ENCODE measurements at regions not wholly inside any gene's neighbourhood (a gene's known extent, or its start where the extent isn't known, plus 50 kb on each side); places are given as distances from the start of the nearest gene placed in this dataset.
A peak's percentile ranks its signal among the peaks of the same experiment; 100 is the strongest.

DNA sequence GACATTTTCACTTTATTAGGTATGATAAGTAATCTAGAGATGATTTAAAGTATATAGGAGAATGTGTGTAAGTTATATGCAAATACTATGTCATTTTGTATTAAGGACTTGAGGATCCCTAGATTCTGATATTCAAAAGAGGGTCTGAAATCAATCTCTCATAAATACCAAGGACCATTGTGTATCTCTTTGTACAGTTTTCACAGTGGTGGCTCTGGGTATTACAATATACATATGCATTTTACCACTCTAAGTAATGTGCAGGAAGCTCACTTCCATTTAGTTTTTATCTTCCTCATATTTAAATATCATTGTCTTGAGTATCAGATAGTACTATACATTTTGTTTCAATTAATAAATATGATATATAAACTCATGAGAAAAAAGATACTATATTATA lies 862.6 kb upstream of the PCDH20 start:
- no peak overlapping the region for H3K27ac ChIP-seq
- TF ChIP-seq, protein P1, sequence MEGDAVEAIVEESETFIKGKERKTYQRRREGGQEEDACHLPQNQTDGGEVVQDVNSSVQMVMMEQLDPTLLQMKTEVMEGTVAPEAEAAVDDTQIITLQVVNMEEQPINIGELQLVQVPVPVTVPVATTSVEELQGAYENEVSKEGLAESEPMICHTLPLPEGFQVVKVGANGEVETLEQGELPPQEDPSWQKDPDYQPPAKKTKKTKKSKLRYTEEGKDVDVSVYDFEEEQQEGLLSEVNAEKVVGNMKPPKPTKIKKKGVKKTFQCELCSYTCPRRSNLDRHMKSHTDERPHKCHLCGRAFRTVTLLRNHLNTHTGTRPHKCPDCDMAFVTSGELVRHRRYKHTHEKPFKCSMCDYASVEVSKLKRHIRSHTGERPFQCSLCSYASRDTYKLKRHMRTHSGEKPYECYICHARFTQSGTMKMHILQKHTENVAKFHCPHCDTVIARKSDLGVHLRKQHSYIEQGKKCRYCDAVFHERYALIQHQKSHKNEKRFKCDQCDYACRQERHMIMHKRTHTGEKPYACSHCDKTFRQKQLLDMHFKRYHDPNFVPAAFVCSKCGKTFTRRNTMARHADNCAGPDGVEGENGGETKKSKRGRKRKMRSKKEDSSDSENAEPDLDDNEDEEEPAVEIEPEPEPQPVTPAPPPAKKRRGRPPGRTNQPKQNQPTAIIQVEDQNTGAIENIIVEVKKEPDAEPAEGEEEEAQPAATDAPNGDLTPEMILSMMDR (conservative IDR thresholded peaks at IDR 0.05): peak; percentile 22

DNA sequence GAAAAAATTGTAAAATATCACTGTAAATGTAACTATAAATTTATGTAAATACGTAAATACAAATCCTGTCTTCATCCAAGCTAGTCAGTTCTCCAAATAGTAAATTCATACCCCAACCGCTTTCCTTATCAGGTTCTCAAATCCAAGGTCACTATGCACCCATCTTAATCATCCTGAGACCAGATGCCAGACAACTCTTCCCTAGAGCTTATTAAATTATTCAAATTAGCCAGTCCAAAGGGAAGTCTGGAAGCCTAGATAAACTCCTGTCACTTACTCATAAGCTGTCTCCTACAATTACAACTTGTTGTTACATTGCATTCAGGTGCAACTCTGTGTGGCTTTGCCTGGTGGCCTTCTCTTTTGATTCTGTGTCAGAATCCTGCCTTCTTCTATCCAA lies 836.1 kb upstream of the PCDH20 start:
- TF ChIP-seq, protein P1 (conservative IDR thresholded peaks at IDR 0.05): no peak
- no peak overlapping the region for H3K27ac ChIP-seq

DNA sequence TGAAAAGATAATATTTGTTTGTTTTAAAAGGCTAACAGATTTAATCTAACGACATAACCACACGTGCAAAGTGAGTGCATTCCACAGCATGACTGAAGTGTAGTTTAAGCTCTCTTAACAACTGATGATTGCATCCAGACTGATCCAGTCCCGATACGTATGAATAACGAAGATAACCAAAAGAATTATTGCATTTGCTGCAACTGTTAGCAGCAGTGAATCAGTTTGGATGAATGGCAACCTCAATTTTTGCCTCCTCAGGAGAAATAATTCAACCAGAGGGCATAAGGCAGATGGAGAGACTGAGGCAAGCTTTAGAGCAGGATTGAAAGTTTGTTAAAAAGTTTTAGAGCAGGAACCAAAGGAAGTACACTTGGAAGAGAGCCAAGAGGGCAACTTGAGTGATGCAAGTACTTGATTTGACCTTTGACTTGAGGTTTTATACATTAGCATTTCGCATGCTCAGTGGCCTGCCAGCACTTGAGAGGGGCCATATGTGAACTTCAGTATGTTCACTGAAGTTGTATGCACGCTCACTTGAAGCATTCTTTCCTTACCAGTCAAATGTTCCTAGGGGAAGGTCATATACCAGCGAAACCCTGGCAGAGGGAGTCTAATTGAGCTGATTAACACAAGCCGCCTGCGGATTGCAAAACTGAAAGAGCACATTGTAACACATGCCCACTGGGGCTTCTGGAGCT lies 835.0 kb upstream of the PCDH20 start:
- TF ChIP-seq, protein P1 (conservative IDR thresholded peaks at IDR 0.05): no peak
- no peak overlapping the region for H3K27ac ChIP-seq

DNA sequence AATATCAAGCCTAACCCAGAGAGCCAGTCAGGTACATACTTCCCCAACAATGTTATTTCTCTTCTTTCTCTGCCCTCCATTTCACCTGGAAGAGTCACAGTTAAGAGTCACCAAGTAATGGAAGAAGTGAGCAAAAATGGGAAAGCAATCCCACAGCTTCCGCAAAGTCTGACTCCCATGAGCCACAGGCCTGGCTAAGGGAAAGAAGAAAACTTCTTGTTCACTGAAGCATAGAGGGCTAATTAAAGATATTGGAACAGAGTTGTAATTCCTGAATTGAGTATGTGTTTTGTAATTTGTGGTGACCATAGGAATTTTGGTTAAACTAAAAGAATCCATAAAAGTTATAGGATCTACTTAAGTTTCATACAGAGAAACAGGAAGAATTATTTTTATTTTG lies 830.9 kb upstream of the PCDH20 start:
- no peak overlapping the region for H3K27ac ChIP-seq
- TF ChIP-seq, protein P1 (conservative IDR thresholded peaks at IDR 0.05): no peak

DNA sequence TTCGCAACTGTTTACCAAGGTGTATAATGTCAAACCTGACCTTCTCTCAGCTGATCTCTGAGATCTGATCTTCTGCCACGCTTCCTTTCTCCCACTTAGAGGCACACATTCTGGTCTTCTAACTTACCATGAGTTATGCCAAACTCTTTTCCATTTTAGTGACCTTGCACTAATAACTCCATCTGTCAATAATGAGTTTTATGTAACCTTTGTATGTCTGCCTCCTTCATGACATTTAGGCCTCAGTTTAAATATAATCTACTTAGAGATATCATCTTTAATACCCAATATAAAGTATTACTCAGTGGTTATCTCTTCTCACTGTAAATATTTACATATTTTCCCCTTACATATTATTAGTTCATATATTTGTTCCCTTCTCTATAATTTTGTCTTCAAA lies 827.5 kb upstream of the PCDH20 start:
- TF ChIP-seq, protein P1 (conservative IDR thresholded peaks at IDR 0.05): no peak
- H3K27ac ChIP-seq: no peak overlapping the region

DNA sequence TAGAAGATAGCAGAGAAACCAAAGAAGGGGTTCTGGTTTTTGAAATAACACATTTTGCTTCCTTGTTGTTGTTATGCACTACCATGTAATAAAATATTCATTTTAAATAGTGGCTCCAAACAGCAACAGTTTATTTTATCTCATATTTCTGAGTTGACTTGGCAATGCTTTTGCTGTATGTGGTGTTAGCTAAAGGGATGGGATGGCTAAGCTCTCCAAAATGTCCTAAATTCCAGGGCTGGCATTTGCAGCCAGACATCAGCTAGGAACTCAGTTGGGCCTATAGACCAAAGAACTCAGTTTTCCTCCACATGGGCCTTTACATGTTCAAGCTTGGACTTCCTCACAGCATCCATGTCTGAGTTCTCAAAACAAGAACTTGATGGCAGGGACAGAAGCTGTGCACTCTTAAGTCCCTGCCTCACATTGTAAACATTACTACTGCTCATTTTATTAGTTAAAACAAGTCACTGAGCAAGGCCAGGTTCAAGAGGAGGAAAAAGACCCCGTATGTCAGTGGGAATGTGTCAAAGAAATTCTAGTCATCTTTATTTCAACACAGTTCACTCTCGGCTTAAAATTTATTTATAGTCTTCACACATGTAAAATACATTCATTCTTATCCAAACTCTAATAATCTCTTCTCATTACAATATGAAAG lies 819.3 kb upstream of the PCDH20 start:
- H3K27ac ChIP-seq: no peak overlapping the region
- TF ChIP-seq, protein P1 (conservative IDR thresholded peaks at IDR 0.05): no peak

DNA sequence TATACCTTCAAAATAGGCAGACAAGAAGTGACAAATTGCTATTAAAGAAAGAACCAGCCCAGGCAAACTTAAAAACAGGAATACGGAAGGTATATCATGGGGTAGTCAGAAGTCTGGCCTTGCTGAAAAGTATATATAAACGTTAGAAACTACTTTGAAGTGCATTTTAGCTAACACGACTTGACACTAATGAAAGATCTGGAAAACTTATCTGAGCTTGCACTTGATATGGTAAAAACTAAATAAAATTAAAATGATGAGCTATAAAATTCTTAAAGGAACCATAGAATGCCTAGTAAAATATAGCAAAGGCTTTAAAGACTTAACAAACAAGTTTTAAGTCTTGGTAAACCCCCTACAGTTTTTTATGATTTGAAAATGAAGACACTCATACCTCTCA lies 795.3 kb upstream of the PCDH20 start:
- TF ChIP-seq, protein P1 (conservative IDR thresholded peaks at IDR 0.05): no peak
- no peak overlapping the region for H3K27ac ChIP-seq
